Heart left ventricle (tissue), 16 donors: ENCODE measurements at regions not wholly inside any gene's neighbourhood (a gene's known extent, or its start where the extent isn't known, plus 50 kb on each side); places are given as distances from the start of the nearest gene placed in this dataset.

Source experiments
- ATAC-seq, 4 donors: fragments of 200-7000 bp; cut with Tn5 transposase; one replicate each; pipeline ENCODE4 v1.9.1; 2020 to 2022; ENCODE audit warnings: moderate library complexity in 4 of 4, mild to moderate bottlenecking in 3 of 4, moderate number of reproducible peaks in 1 of 4
- DNase-seq, 5 donors: peaks; one replicate each; pipeline ENCODE4 v3.0.0-alpha.2; 2020
- H3K27ac ChIP-seq, 12 donors: fragments of 200-600 bp; sonication (generic) in 4 of 12; one replicate each; pipeline versions ENCODE4 v1.5.0 to v1.8.0; 2016 to 2022; ENCODE audit warnings: mild to moderate bottlenecking in 2 of 12
- H3K27me3 ChIP-seq, 9 donors: fragments of 200-600 bp; sonication (generic) in 2 of 9; one replicate each; pipeline versions ENCODE4 v1.5.1 to v1.8.0; 2016 to 2022; ENCODE audit warnings: mild to moderate bottlenecking in 3 of 9
- H3K36me3 ChIP-seq, 9 donors: fragments of 200-600 bp; sonication (generic) in 2 of 9; one replicate each; pipeline versions ENCODE4 v1.5.0 to v1.8.0; 2018 to 2022; ENCODE audit warnings: mild to moderate bottlenecking in 2 of 9
- H3K4me1 ChIP-seq, 12 donors: fragments of 200-600 bp; sonication (generic) in 4 of 12; one replicate each; pipeline versions ENCODE4 v1.5.0 to v1.8.0; 2016 to 2022; ENCODE audit warnings: mild to moderate bottlenecking in 3 of 12
- H3K4me3 ChIP-seq, 12 donors: fragments of 200-600 bp; sonication (generic) in 4 of 12; one replicate each; pipeline versions ENCODE4 v1.5.0 to v1.8.0; 2017 to 2022; ENCODE audit warnings: mild to moderate bottlenecking in 9 of 12, moderate library complexity in 4 of 12
- H3K9me3 ChIP-seq, 12 donors: fragments of 200-600 bp; sonication (generic) in 4 of 12; one replicate each; pipeline versions ENCODE4 v1.5.0 to v1.8.0; 2016 to 2022; ENCODE audit warnings: mild to moderate bottlenecking in 1 of 12
- POLR2A ChIP-seq, 2 donors: fragments of 450-650 bp; IDR thresholded peaks; one replicate each; pipeline ENCODE4 v1.6.1; 2017; ENCODE audit warnings: antibody characterized with exemption in 2 of 2, mild to moderate bottlenecking in 2 of 2, moderate library complexity in 2 of 2
- WGBS, 4 donors: extraction: QIAGEN DNeasy Blood & Tissue Kit in 2 of 4; methylation state at CpG; one replicate each; pipeline versions ENCODE4 v1.1.5 to v1.1.7; 2013 to 2018; 5-methylcytosine and 5-hydroxymethylcytosine counted together
- intact Hi-C, 10 donors: fragments of 100-400 bp; cut with DNase I; formaldehyde crosslinking; loops; one replicate each; pipeline versions ENCODE4 v1.11.1 to v1.14.2; 2022
- TF ChIP-seq, protein P1 (sequence below), 12 donors: fragments of 200-600 bp; sonication (generic) in 4 of 12; IDR thresholded peaks; one replicate each; pipeline versions ENCODE4 v1.5.0 to v1.8.0; 2018 to 2022; ENCODE audit warnings: antibody characterized with exemption in 12 of 12, mild to moderate bottlenecking in 5 of 12
- donor health status: ischemic (EF 13 %, LVEDD 7.1; RV severe dilation, severe dysfunction).
- donor health status: healthy with polysubstance abuse.
- donor health status: DM: no; HTN: yes; CAD: no.
- donor health status: DM: no; HTN: no; CAD: no.
- donor health status: ischemic (EF 25% LVEDD 6.9; RV normal size, moderate dysfunction).
- donor health status: ischemic (EF 25% LVEDD 5.7; RV mildly dilated, moderate dysfunction).
- donor health status: healthy.
- donor health status: DM: yes; HTN: yes; CAD: no.
- donor health status: ischemic (EF 35%, LVEDD 5.7; RV mildly dilated, moderate dysfunction).
- donor health status: nonischemic (EF 11% LVEDD 7.7; RV severe dilation, severe dysfunction).
- donor health status: DM: yes; HTN: yes; CAD: no.
- donor health status: PGD.
- donor health status: ischemic (EF 29% LVEDD 5.4; RV normal size, mild dysfunction).
- donor health status: nonischemic (EF 23%, LVEDD 6.1; RV moderate dilation, normal function).

DNA sequence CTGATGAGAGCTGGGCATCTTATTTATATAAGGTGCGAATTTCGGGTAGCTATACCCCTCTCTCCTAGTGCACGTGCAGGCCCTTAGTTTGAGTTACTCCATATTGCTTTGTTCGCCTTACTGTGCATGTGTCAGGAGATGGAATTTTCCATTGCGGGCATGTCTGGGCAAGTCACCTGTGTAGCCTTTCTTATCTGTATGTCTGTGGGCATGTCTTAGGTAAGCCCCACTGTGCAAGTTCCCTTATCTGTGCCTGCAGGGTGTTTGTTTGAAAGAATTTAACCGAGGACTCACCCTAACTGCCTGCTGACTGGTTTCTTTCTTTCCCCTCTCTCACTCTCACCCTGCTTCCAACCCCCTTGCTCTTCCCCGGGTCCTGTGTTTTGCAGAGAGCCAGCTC lies 140.7 kb upstream of the RANBP3L start:
- Histone ChIP-seq H3K36me3 (no peaks in the 10 kb centered on the region), H3K4me3 (no peak overlapping the region), H3K27me3 (no peaks in the 10 kb centered on the region), H3K27ac (no peak overlapping the region), H3K4me1 (peaks cover 0 to 12% (median 0%) of the 10 kb centered on the region in 12 donors), H3K9me3 (no peaks in the 10 kb centered on the region)
- WGBS, 4 donors, result 74 to 77% (median 75%) methylated on average over 7 of the region's 7 CpGs
- ATAC-seq (no peak), DNase-seq (no peak)
- intact Hi-C loops, result no loop called here
- TF ChIP-seq POLR2A (IDR thresholded peaks at IDR 0.05), result no peak
- TF ChIP-seq, protein P1, sequence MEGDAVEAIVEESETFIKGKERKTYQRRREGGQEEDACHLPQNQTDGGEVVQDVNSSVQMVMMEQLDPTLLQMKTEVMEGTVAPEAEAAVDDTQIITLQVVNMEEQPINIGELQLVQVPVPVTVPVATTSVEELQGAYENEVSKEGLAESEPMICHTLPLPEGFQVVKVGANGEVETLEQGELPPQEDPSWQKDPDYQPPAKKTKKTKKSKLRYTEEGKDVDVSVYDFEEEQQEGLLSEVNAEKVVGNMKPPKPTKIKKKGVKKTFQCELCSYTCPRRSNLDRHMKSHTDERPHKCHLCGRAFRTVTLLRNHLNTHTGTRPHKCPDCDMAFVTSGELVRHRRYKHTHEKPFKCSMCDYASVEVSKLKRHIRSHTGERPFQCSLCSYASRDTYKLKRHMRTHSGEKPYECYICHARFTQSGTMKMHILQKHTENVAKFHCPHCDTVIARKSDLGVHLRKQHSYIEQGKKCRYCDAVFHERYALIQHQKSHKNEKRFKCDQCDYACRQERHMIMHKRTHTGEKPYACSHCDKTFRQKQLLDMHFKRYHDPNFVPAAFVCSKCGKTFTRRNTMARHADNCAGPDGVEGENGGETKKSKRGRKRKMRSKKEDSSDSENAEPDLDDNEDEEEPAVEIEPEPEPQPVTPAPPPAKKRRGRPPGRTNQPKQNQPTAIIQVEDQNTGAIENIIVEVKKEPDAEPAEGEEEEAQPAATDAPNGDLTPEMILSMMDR (IDR thresholded peaks at IDR 0.05), result no peak

DNA sequence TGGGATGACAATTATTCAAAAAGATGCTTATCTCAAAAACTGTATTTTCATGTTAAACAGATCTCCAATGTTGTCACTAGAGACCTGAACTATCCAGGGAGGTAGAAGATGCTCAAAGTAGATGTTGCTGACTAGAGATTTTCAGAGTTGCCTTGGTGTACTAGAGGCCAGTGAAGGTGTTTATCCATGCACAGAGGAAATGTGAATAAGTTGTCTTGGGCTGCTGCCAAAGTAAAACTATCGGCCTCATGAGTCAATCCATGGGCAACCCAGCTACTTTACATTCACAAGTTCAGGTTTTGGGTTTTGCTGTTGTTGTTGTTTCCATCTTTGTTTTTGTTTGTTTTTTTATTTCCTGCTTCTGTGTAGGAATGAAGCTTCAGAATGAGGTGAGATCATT lies 141.1 kb upstream of the RANBP3L start:
- H3K27me3 ChIP-seq, result no peaks in the 10 kb centered on the region
- H3K4me3 ChIP-seq, result no peak overlapping the region
- H3K27ac ChIP-seq, result no peak overlapping the region
- peaks cover 0 to 12% (median 0%) of the 10 kb centered on the region in 12 donors for H3K4me1 ChIP-seq
- WGBS, 4 donors, result 29 to 44% (median 32%) methylated on average over 1 of the region's 1 CpG
- TF ChIP-seq, protein P1 (IDR thresholded peaks at IDR 0.05), result no peak
- no peak for TF ChIP-seq POLR2A (IDR thresholded peaks at IDR 0.05)
- H3K36me3 ChIP-seq, result no peaks in the 10 kb centered on the region
- no peaks in the 10 kb centered on the region for H3K9me3 ChIP-seq
- intact Hi-C loops, result no loop called here
- ATAC-seq (no peak), DNase-seq (no peak)

- Histone ChIP-seq H3K9me3 (no peaks in the 10 kb centered on the region), H3K27me3 (no peaks in the 10 kb centered on the region), H3K36me3 (no peaks in the 10 kb centered on the region), H3K27ac (no peak overlapping the region), H3K4me1 (peaks cover 0 to 12% (median 0%) of the 10 kb centered on the region in 12 donors), H3K4me3 (no peak overlapping the region)
- DNase-seq (no peak), ATAC-seq (no peak)
- TF ChIP-seq, protein P1 (IDR thresholded peaks at IDR 0.05), result no peak
- no peak for TF ChIP-seq POLR2A (IDR thresholded peaks at IDR 0.05)
- WGBS, 4 donors, result 67 to 82% (median 80%) methylated on average over 3 of the region's 3 CpGs
- intact Hi-C loops, result no loop called here
Measured at GRCh38 chr5:36443941-36444340, 142.2 kb upstream of the RANBP3L start.

GRCh38 chr5:36444582-36445418 lies 143.1 kb upstream of the RANBP3L start:
- no peaks in the 10 kb centered on the region for H3K9me3 ChIP-seq
- TF ChIP-seq, protein P1 (IDR thresholded peaks at IDR 0.05), result no peak
- TF ChIP-seq POLR2A (IDR thresholded peaks at IDR 0.05), result no peak
- peaks cover 0 to 12% (median 0%) of the 10 kb centered on the region in 12 donors for H3K4me1 ChIP-seq
- DNase-seq (peak in 3 of 5 donors; percentile 32 to 62 (median 37)), ATAC-seq (peak; percentile 30 to 58 (median 36))
- H3K27me3 ChIP-seq, result no peaks in the 10 kb centered on the region
- no peak overlapping the region for H3K4me3 ChIP-seq
- no peak overlapping the region for H3K27ac ChIP-seq
- 74 to 80% (median 77%) methylated on average over 11 of the region's 11 CpGs for WGBS, 4 donors
- intact Hi-C loops, result no loop called here
- no peaks in the 10 kb centered on the region for H3K36me3 ChIP-seq
